ENCODE measurements at regions not wholly inside any gene's neighbourhood (a gene's known extent, or its start where the extent isn't known, plus 50 kb on each side); places are given as distances from the start of the nearest gene placed in this dataset.
"Not testable (repeated sequence)": the region's sequence is repeated elsewhere in the genome, so short reads cannot be mapped to it uniquely, and the experiment has no call there.

GRCh38 chr4:12393631-12394262, 965.1 kb upstream of the HS3ST1 start:
- H3K4me3 ChIP-seq (ENCODE audit: insufficient read length, low read depth) = no peak overlapping the region
- TF ChIP-seq YY1 (IDR thresholded peaks at IDR 0.05; ENCODE audit: insufficient read depth, insufficient read length) = no peak
- no peak for TF ChIP-seq SUZ12 (IDR thresholded peaks at IDR 0.05; ENCODE audit: extremely low read depth, insufficient read depth, insufficient read length)
- TF ChIP-seq ZNF274 (IDR thresholded peaks at IDR 0.05; ENCODE audit: low read depth, low read length) = no peak
- no peak overlapping the region for H3K9ac ChIP-seq (ENCODE audit: insufficient read length, low read depth)
- no peaks in the 10 kb centered on the region for H3K36me3 ChIP-seq (ENCODE audit: insufficient read depth, insufficient read length, low read length)
- no peak for DNase-seq (ENCODE audit: low read depth, low spot score)
- H3K9me3 ChIP-seq (ENCODE audit: insufficient read depth, low read length) = no peaks in the 10 kb centered on the region
- H3K4me1 ChIP-seq (ENCODE audit: insufficient read depth, insufficient read length) = no peaks in the 10 kb centered on the region
- no peaks in the 10 kb centered on the region for H3K27me3 ChIP-seq (ENCODE audit: insufficient read depth, insufficient read length)

DNA sequence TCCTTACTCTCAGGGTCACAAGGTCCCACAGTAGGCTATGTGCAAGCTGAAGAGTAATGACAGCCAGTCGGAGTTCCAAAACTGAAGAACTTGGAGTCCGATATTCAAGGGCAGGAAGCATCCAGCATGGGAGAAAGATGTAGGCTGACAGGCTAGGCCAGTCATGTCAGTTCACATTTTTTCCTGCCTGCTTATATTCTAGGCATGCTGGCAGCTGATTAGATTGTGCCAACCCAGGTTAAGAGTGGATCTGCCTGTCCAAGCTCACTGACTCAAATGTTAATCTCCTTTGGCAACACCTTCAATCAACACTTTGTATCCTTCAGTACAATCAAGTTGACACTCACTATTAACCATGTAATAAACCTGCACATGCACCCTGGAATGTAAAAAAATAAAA, 960.9 kb upstream of the HS3ST1 start:
- DNase-seq (ENCODE audit: low read depth, low spot score) = no peak
- TF ChIP-seq YY1 (IDR thresholded peaks at IDR 0.05; ENCODE audit: insufficient read depth, insufficient read length) = no peak
- TF ChIP-seq SUZ12 (IDR thresholded peaks at IDR 0.05; ENCODE audit: extremely low read depth, insufficient read depth, insufficient read length) = no peak
- TF ChIP-seq ZNF274 (IDR thresholded peaks at IDR 0.05; ENCODE audit: low read depth, low read length) = no peak
- Histone ChIP-seq H3K9me3 (ENCODE audit: insufficient read depth, low read length) (no peaks in the 10 kb centered on the region), H3K9ac (ENCODE audit: insufficient read length, low read depth) (no peak overlapping the region), H3K4me1 (ENCODE audit: insufficient read depth, insufficient read length) (no peaks in the 10 kb centered on the region), H3K36me3 (ENCODE audit: insufficient read depth, insufficient read length, low read length) (no peaks in the 10 kb centered on the region), H3K4me3 (ENCODE audit: insufficient read length, low read depth) (no peak overlapping the region), H3K27me3 (ENCODE audit: insufficient read depth, insufficient read length) (no peaks in the 10 kb centered on the region)

DNA sequence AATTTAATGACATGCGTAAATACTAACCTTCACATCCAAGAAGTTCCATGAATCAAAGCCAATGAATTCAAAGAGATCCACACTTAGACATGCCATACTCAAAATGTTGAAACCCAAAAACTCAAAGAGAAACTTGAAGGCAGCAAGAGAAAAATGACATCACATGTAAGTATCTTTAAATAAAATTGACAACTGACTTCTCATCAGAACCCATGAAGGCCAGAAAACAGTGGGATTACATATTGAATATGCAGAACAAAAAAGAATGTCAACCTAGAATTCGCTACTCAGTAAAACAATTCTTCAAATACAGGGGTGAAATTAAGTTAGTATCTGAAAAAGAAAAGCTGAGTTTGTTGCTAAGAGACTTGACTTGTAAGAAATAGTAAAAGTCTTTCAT, 953.9 kb upstream of the HS3ST1 start:
- no peak overlapping the region for H3K9ac ChIP-seq (ENCODE audit: insufficient read length, low read depth)
- no peaks in the 10 kb centered on the region for H3K4me1 ChIP-seq (ENCODE audit: insufficient read depth, insufficient read length)
- TF ChIP-seq ZNF274 (IDR thresholded peaks at IDR 0.05; ENCODE audit: low read depth, low read length) (no peak), YY1 (IDR thresholded peaks at IDR 0.05; ENCODE audit: insufficient read depth, insufficient read length) (no peak), SUZ12 (IDR thresholded peaks at IDR 0.05; ENCODE audit: extremely low read depth, insufficient read depth, insufficient read length) (no peak)
- H3K27me3 ChIP-seq (ENCODE audit: insufficient read depth, insufficient read length) = no peaks in the 10 kb centered on the region
- no peak overlapping the region for H3K4me3 ChIP-seq (ENCODE audit: insufficient read length, low read depth)
- DNase-seq (ENCODE audit: low read depth, low spot score) = no peak
- H3K9me3 ChIP-seq (ENCODE audit: insufficient read depth, low read length) = no peaks in the 10 kb centered on the region; the same call in 1 of the 2 replicates
- no peaks in the 10 kb centered on the region for H3K36me3 ChIP-seq (ENCODE audit: insufficient read depth, insufficient read length, low read length)

DNA sequence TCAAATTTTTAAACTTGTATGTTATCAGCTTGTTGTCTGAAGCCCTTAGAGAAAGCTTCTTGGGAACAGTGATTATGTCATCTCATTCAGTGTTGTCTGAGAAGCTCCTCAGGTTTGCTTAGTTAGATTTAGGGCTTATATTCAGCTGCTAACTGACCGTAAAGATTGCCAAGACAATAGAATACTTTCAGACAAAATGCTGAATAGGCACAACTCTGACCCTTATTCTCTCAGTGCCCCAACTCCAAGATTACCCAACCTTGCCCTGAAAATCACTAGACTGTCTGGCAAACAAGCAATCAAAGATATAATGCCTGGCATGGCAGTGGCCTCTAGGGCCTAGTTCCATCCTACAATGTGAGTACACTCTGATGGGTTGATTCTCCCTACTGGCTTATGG, 950.5 kb upstream of the HS3ST1 start:
- Histone ChIP-seq H3K4me1 (ENCODE audit: insufficient read depth, insufficient read length) (no peaks in the 10 kb centered on the region), H3K4me3 (ENCODE audit: insufficient read length, low read depth) (no peak overlapping the region), H3K9ac (ENCODE audit: insufficient read length, low read depth) (no peak overlapping the region), H3K36me3 (ENCODE audit: insufficient read depth, insufficient read length, low read length) (no peaks in the 10 kb centered on the region), H3K9me3 (ENCODE audit: insufficient read depth, low read length) (no peaks in the 10 kb centered on the region; the same call in 1 of the 2 replicates), H3K27me3 (ENCODE audit: insufficient read depth, insufficient read length) (no peaks in the 10 kb centered on the region)
- TF ChIP-seq ZNF274 (IDR thresholded peaks at IDR 0.05; ENCODE audit: low read depth, low read length) (no peak), YY1 (IDR thresholded peaks at IDR 0.05; ENCODE audit: insufficient read depth, insufficient read length) (no peak), SUZ12 (IDR thresholded peaks at IDR 0.05; ENCODE audit: extremely low read depth, insufficient read depth, insufficient read length) (no peak)
- DNase-seq (ENCODE audit: low read depth, low spot score) = no peak

DNA sequence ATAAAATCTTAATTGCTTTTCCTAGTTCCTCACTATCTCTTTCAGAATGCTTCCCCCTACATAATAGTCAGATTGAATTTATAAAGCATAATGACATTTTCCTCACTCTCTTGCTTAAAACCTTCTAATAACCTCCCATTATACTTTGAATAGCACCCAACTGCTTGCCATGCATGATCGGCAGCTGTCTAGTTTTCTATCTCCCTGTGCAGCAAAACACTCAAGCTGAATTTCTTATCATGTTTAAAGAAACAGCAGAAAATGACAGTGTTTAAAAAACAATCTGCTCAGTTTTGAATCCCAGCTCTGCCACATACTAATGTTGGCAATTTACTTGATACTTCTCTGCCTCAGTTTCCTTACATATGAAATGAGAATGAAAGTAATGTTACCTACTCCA, 947.1 kb upstream of the HS3ST1 start:
- DNase-seq (ENCODE audit: low read depth, low spot score) = no peak
- Histone ChIP-seq H3K4me1 (ENCODE audit: insufficient read depth, insufficient read length) (no peaks in the 10 kb centered on the region), H3K9ac (ENCODE audit: insufficient read length, low read depth) (no peak overlapping the region), H3K9me3 (ENCODE audit: insufficient read depth, low read length) (no peaks in the 10 kb centered on the region), H3K4me3 (ENCODE audit: insufficient read length, low read depth) (no peak overlapping the region), H3K27me3 (ENCODE audit: insufficient read depth, insufficient read length) (no peaks in the 10 kb centered on the region), H3K36me3 (ENCODE audit: insufficient read depth, insufficient read length, low read length) (no peaks in the 10 kb centered on the region)
- TF ChIP-seq SUZ12 (IDR thresholded peaks at IDR 0.05; ENCODE audit: extremely low read depth, insufficient read depth, insufficient read length) (no peak), ZNF274 (IDR thresholded peaks at IDR 0.05; ENCODE audit: low read depth, low read length) (no peak), YY1 (IDR thresholded peaks at IDR 0.05; ENCODE audit: insufficient read depth, insufficient read length) (no peak)

GRCh38 chr4:12365869-12366268, 937.2 kb upstream of the HS3ST1 start:
- H3K9ac ChIP-seq (ENCODE audit: insufficient read length, low read depth); DNase-seq (ENCODE audit: low read depth, low spot score); H3K27me3 ChIP-seq (ENCODE audit: insufficient read depth, insufficient read length); H3K36me3 ChIP-seq (ENCODE audit: insufficient read depth, insufficient read length, low read length); H3K9me3 ChIP-seq (ENCODE audit: insufficient read depth, low read length); H3K4me3 ChIP-seq (ENCODE audit: insufficient read length, low read depth); H3K4me1 ChIP-seq (ENCODE audit: insufficient read depth, insufficient read length): not testable (repeated sequence)

DNA sequence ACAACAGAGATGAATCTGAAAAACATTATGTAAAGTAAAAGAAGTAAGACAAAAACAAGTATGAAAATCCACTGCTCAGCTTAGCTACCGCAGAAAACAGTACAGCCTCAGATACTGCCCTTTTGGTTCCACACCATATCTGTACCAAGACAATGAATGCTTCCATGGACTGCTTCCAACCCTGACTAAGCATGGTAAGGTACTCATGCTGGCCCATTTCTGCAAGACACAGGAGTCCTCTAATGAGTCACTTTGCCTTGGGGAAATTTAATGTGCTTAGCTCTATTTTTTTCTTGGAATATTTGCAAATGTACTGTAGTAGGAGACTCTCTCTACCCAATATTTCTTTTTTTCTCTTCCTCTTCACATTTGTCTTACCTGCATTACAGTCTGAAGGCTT, 931.7 kb upstream of the HS3ST1 start:
- no peak for DNase-seq (ENCODE audit: low read depth, low spot score)
- Histone ChIP-seq H3K27me3 (ENCODE audit: insufficient read depth, insufficient read length) (no peaks in the 10 kb centered on the region), H3K9ac (ENCODE audit: insufficient read length, low read depth) (no peak overlapping the region), H3K4me1 (ENCODE audit: insufficient read depth, insufficient read length) (no peaks in the 10 kb centered on the region), H3K36me3 (ENCODE audit: insufficient read depth, insufficient read length, low read length) (no peaks in the 10 kb centered on the region), H3K9me3 (ENCODE audit: insufficient read depth, low read length) (no peaks in the 10 kb centered on the region; the same call in 1 of the 2 replicates), H3K4me3 (ENCODE audit: insufficient read length, low read depth) (no peak overlapping the region)
- TF ChIP-seq YY1 (IDR thresholded peaks at IDR 0.05; ENCODE audit: insufficient read depth, insufficient read length) (no peak), ZNF274 (IDR thresholded peaks at IDR 0.05; ENCODE audit: low read depth, low read length) (no peak), SUZ12 (IDR thresholded peaks at IDR 0.05; ENCODE audit: extremely low read depth, insufficient read depth, insufficient read length) (no peak)

All from NT2/D1 (cell line).